ENCODE measurements at regions not wholly inside any gene's neighbourhood (a gene's known extent, or its start where the extent isn't known, plus 50 kb on each side); places are given as distances from the start of the nearest gene placed in this dataset.

- no peak for TF ChIP-seq CTCF (IDR thresholded peaks at IDR 0.05; ENCODE audit: insufficient read depth in 1 of 2, low read depth in 1 of 2, low read length in 1 of 2, severe bottlenecking in 1 of 2, unreplicated experiment in 1 of 2)
- DNase-seq, result no peak
- intact Hi-C loops (cut with micrococcal nuclease; ENCODE audit: unreplicated experiment), result no loop called here
- Histone ChIP-seq H3K36me3 (ENCODE audit: control insufficient read depth, insufficient read depth, low read length) (no peaks in the 10 kb centered on the region), H3K27me3 (replicated peaks; ENCODE audit: control insufficient read depth, insufficient read depth, low read length) (no peaks in the 10 kb centered on the region), H3K4me3 (ENCODE audit: low read depth, low read length) (no peak overlapping the region), H3K9me3 (no peaks in the 10 kb centered on the region), H3K4me1 (no peaks in the 10 kb centered on the region)
- no peaks in the 10 kb centered on the region for H3K4me1 Mint-ChIP-seq (ENCODE audit: low read depth, unreplicated experiment)
- no peaks in the 10 kb centered on the region for H3K36me3 Mint-ChIP-seq (ENCODE audit: insufficient read depth, unreplicated experiment)
- H3K27ac Mint-ChIP-seq (ENCODE audit: unreplicated experiment), result no peak overlapping the region
- H3K27me3 Mint-ChIP-seq (ENCODE audit: insufficient read depth, unreplicated experiment), result peaks cover 30% of the 10 kb centered on the region
- ChIA-PET POLR2A (no interaction called here), CTCF (no interaction called here)
- no TSS peak for BruUV-seq (replicated peaks)
- H3K9me3 Mint-ChIP-seq (ENCODE audit: unreplicated experiment), result no peaks in the 10 kb centered on the region
- H3K4me3 Mint-ChIP-seq (ENCODE audit: unreplicated experiment), result no peak overlapping the region
Measured at GRCh38 chr10:44763331-44763730, 147.8 kb upstream of the TMEM72 start.

GRCh38 chr10:44765299-44765698, 145.8 kb upstream of the TMEM72 start:
- Histone ChIP-seq H3K36me3 (ENCODE audit: control insufficient read depth, insufficient read depth, low read length) (no peaks in the 10 kb centered on the region), H3K4me1 (no peaks in the 10 kb centered on the region), H3K27me3 (replicated peaks; ENCODE audit: control insufficient read depth, insufficient read depth, low read length) (no peaks in the 10 kb centered on the region), H3K9me3 (no peaks in the 10 kb centered on the region), H3K4me3 (ENCODE audit: low read depth, low read length) (no peak overlapping the region)
- Mint-ChIP-seq H3K4me1 (ENCODE audit: low read depth, unreplicated experiment) (no peaks in the 10 kb centered on the region), H3K27ac (ENCODE audit: unreplicated experiment) (no peak overlapping the region), H3K36me3 (ENCODE audit: insufficient read depth, unreplicated experiment) (no peaks in the 10 kb centered on the region), H3K27me3 (ENCODE audit: insufficient read depth, unreplicated experiment) (peaks cover 19% of the 10 kb centered on the region), H3K4me3 (ENCODE audit: unreplicated experiment) (no peak overlapping the region), H3K9me3 (ENCODE audit: unreplicated experiment) (no peaks in the 10 kb centered on the region)
- ChIA-PET CTCF (no interaction called here), POLR2A (no interaction called here)
- no peak for TF ChIP-seq CTCF (IDR thresholded peaks at IDR 0.05; ENCODE audit: insufficient read depth in 1 of 2, low read depth in 1 of 2, low read length in 1 of 2, severe bottlenecking in 1 of 2, unreplicated experiment in 1 of 2)
- BruUV-seq (replicated peaks), result no TSS peak
- intact Hi-C loops (cut with micrococcal nuclease; ENCODE audit: unreplicated experiment), result no loop called here
- no peak for DNase-seq

GRCh38 chr10:44766631-44767030, 144.5 kb upstream of the TMEM72 start:
- TF ChIP-seq CTCF (IDR thresholded peaks at IDR 0.05; ENCODE audit: insufficient read depth in 1 of 2, low read depth in 1 of 2, low read length in 1 of 2, severe bottlenecking in 1 of 2, unreplicated experiment in 1 of 2), result no peak
- BruUV-seq (replicated peaks), result no TSS peak
- intact Hi-C loops (cut with micrococcal nuclease; ENCODE audit: unreplicated experiment), result no loop called here

More at GRCh38 chr10:44766631-44767030, 144.5 kb upstream of the TMEM72 start:
- peaks cover 22% of the 10 kb centered on the region for H3K27me3 Mint-ChIP-seq (ENCODE audit: insufficient read depth, unreplicated experiment)
- H3K4me3 Mint-ChIP-seq (ENCODE audit: unreplicated experiment), result no peak overlapping the region
- DNase-seq, result no peak
- POLR2A ChIA-PET, result no interaction called here
- no peak overlapping the region for H3K27ac Mint-ChIP-seq (ENCODE audit: unreplicated experiment)
- H3K9me3 Mint-ChIP-seq (ENCODE audit: unreplicated experiment), result no peaks in the 10 kb centered on the region
- no peak overlapping the region for H3K4me3 ChIP-seq (ENCODE audit: low read depth, low read length)
- no peaks in the 10 kb centered on the region for H3K36me3 ChIP-seq (ENCODE audit: control insufficient read depth, insufficient read depth, low read length)
- H3K9me3 ChIP-seq, result no peaks in the 10 kb centered on the region
- no peaks in the 10 kb centered on the region for H3K4me1 Mint-ChIP-seq (ENCODE audit: low read depth, unreplicated experiment)
- no peaks in the 10 kb centered on the region for H3K36me3 Mint-ChIP-seq (ENCODE audit: insufficient read depth, unreplicated experiment)
- H3K27me3 ChIP-seq (replicated peaks; ENCODE audit: control insufficient read depth, insufficient read depth, low read length), result no peaks in the 10 kb centered on the region
- CTCF ChIA-PET, result no interaction called here
- no peaks in the 10 kb centered on the region for H3K4me1 ChIP-seq

Measured in Caco-2 (cell line).